Progenitor cell of endocrine pancreas (in vitro differentiated cells): ENCODE measurements at regions not wholly inside any gene's neighbourhood (a gene's known extent, or its start where the extent isn't known, plus 50 kb on each side); places are given as distances from the start of the nearest gene placed in this dataset.

Experiments
- DNase-seq: peaks from one replicate; pipeline ENCODE4 v3.0.0; 2021; ENCODE audit warnings: low spot score; ENCODE audit not compliant: unreplicated experiment
- H3K27ac Mint-ChIP-seq: 2 replicates; pipeline ENCODE4 v1.8.0; 2021; ENCODE audit warnings: mild to moderate bottlenecking, moderate library complexity, mixed read lengths
- H3K27me3 Mint-ChIP-seq: 2 replicates; pipeline ENCODE4 v1.8.0; 2021; ENCODE audit warnings: mixed read lengths
- H3K36me3 Mint-ChIP-seq: 2 replicates; pipeline ENCODE4 v1.8.0; 2022; ENCODE audit warnings: mixed read lengths; ENCODE audit not compliant: insufficient read depth
- H3K4me1 Mint-ChIP-seq: 2 replicates; pipeline ENCODE4 v1.8.0; 2021; ENCODE audit warnings: low read depth, mixed read lengths
- H3K4me3 Mint-ChIP-seq: 2 replicates; pipeline ENCODE4 v1.8.0; 2021; ENCODE audit warnings: low read depth, mild to moderate bottlenecking, moderate library complexity, mixed read lengths
- H3K9me3 Mint-ChIP-seq: 2 replicates; pipeline ENCODE4 v1.8.0; 2021; ENCODE audit warnings: low read depth, mixed read lengths
- CTCF ChIP-seq: fragments of 200-600 bp; sonication (generic); IDR thresholded peaks from one replicate; pipeline ENCODE4 v1.5.0; 2021; ENCODE audit warnings: antibody characterized with exemption, mild to moderate bottlenecking; ENCODE audit not compliant: unreplicated experiment

DNA sequence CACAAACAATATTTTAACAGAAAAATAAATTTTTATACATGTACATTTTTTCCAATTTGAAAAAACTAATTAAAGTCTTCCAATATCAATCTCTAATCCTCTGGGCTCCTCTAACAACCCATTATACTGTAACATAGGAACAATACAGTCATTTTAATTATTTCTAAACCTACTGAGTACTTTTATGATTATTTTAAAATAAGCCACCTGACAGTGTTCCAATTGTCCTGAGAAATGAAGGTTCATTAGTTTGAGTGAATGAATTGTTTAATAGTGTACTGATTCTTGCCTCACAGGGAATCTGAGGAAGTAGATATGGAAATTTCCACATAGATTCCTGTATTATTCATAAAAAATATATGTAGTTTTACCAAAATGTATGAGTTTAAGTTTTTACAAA, 123.1 kb upstream of the EYS start:
- no peaks in the 10 kb centered on the region for H3K4me1 Mint-ChIP-seq

GRCh38 chr6:65819152-65819551, 112.1 kb upstream of the EYS start:
- Mint-ChIP-seq H3K9me3 (peaks cover 7% of the 10 kb centered on the region), H3K27me3 (no peaks in the 10 kb centered on the region), H3K27ac (no peak overlapping the region), H3K4me3 (no peak overlapping the region), H3K4me1 (no peaks in the 10 kb centered on the region), H3K36me3 (no peaks in the 10 kb centered on the region)
- TF ChIP-seq CTCF = no peak
- DNase-seq = no peak

More for the DNA sequence above, 123.1 kb upstream of the EYS start:
- Mint-ChIP-seq H3K27me3 (no peaks in the 10 kb centered on the region), H3K9me3 (peaks cover 3% of the 10 kb centered on the region), H3K4me3 (no peak overlapping the region), H3K36me3 (no peaks in the 10 kb centered on the region), H3K27ac (no peak overlapping the region)
- no peak for DNase-seq
- TF ChIP-seq CTCF = no peak

GRCh38 chr6:65818576-65818975, 111.5 kb upstream of the EYS start:
- Mint-ChIP-seq H3K27ac (no peak overlapping the region), H3K36me3 (no peaks in the 10 kb centered on the region), H3K9me3 (peaks cover 7% of the 10 kb centered on the region), H3K4me1 (no peaks in the 10 kb centered on the region), H3K4me3 (no peak overlapping the region), H3K27me3 (no peaks in the 10 kb centered on the region)
- DNase-seq = no peak
- TF ChIP-seq CTCF = no peak

DNA sequence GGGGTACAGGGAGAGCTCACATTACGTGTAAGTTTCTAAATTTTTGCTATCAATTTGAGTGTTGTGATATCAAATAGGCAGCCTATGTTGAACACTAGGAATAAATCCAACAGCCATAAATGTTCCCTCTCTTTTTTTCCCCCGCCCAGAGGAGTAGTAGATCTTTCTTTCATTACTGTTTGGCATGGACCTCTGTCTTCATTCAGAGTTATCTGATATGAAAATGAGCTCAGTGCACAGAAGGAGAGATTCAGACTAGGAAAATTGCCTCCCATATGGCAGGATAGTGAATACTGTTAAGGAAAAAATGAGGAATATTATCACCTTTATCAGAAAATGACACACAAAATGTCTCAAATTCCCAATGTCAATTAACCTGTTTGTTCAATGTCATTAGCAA, 110.0 kb upstream of the EYS start:
- H3K4me1 Mint-ChIP-seq = no peaks in the 10 kb centered on the region
- no peak overlapping the region for H3K4me3 Mint-ChIP-seq

DNA sequence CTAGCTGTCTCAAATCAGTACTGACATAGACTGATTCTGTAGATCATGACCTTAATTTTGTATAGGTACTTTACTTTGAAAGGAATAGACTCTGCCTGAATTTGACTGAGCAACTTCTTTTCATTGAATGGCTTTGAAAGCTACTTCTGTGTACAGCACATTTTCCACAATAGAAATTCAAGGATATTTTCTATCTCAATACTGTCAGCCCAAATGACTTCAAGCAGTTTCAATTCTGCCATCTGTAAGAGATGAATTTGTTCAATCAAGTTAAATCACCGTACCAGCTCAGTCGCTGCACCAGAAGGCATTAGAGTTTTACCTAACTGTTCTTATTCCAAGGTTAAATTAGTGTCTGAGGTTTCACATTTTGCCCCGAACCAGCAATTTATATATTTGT, 107.0 kb upstream of the EYS start:
- Mint-ChIP-seq H3K27ac (no peak overlapping the region), H3K4me3 (no peak overlapping the region), H3K4me1 (no peaks in the 10 kb centered on the region), H3K27me3 (no peaks in the 10 kb centered on the region), H3K9me3 (no peaks in the 10 kb centered on the region), H3K36me3 (no peaks in the 10 kb centered on the region)
- no peak for TF ChIP-seq CTCF
- DNase-seq = no peak

More for the DNA sequence above, 110.0 kb upstream of the EYS start:
- TF ChIP-seq CTCF = no peak
- no peak for DNase-seq
- H3K27me3 Mint-ChIP-seq = no peaks in the 10 kb centered on the region
- no peaks in the 10 kb centered on the region for H3K36me3 Mint-ChIP-seq
- no peak overlapping the region for H3K27ac Mint-ChIP-seq
- peaks cover 7% of the 10 kb centered on the region for H3K9me3 Mint-ChIP-seq

DNA sequence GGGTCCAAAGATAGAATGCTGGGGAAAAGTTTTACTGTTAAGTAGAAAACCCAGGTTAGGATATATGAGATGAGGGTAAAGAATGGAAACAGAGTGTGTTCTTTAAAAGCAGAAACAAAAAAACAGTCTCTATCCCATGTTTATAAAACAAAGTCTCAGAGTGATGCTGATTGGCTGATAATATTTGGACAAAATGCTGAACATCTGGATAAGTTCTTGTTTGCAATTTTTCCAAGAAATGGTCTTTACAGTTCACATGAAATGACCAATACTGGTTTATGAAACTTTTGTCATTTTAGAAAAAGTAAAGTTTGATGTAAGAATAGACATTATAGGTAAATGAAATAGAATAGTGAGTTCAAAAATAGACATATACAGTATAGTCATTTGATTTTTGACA, 96.2 kb upstream of the EYS start:
- no peaks in the 10 kb centered on the region for H3K36me3 Mint-ChIP-seq
- no peak for DNase-seq
- H3K9me3 Mint-ChIP-seq = no peaks in the 10 kb centered on the region
- H3K27me3 Mint-ChIP-seq = peaks cover 6% of the 10 kb centered on the region
- H3K4me3 Mint-ChIP-seq = no peak overlapping the region
- no peak overlapping the region for H3K27ac Mint-ChIP-seq
- H3K4me1 Mint-ChIP-seq = peaks cover 16% of the 10 kb centered on the region
- TF ChIP-seq CTCF = no peak
